BJ (cell line): ENCODE measurements at regions not wholly inside any gene's neighbourhood (a gene's known extent, or its start where the extent isn't known, plus 50 kb on each side); places are given as distances from the start of the nearest gene placed in this dataset.

Source experiments
- CTCF ChIA-PET: fragments of 350-600 bp; formaldehyde crosslinking; extraction: SDS; loops from one replicate; lab custom pipeline; 2021; ENCODE audit warnings: antibody characterized with exemption, inconsistent platforms; lab: Yijun Ruan, JAX
- POLR2A ChIA-PET: fragments of 300-600 bp; sonication (Branson Sonifier 250); formaldehyde crosslinking; extraction: SDS; loops from one replicate; lab custom pipeline; 2021; ENCODE audit warnings: antibody characterized with exemption; lab: Charles Lee
- DNase-seq: peaks from one replicate; pipeline ENCODE4 v3.0.0-alpha.2; 2011; ENCODE audit warnings: low read depth
- H3K27me3 ChIP-seq: 2 replicates; pipeline ENCODE4 v1.6.0; 2011; ENCODE audit warnings: low read length; ENCODE audit not compliant: control insufficient read depth, insufficient read depth
- H3K36me3 ChIP-seq: 2 replicates; pipeline ENCODE4 v1.5.1; 2011; ENCODE audit warnings: low read length; ENCODE audit not compliant: control insufficient read depth, insufficient read depth
- H3K4me3 ChIP-seq: 2 replicates; pipeline ENCODE4 v1.5.1; 2011; ENCODE audit warnings: low read depth, mild to moderate bottlenecking, control low read depth, low read length
- TF ChIP-seq, protein P1 (sequence below): IDR thresholded peaks from 2 replicates; pipeline ENCODE4 v1.5.1; 2011; ENCODE audit warnings: low read depth, mild to moderate bottlenecking, control low read depth, inconsistent platforms, low read length, moderate library complexity; ENCODE audit not compliant: insufficient read depth

DNA sequence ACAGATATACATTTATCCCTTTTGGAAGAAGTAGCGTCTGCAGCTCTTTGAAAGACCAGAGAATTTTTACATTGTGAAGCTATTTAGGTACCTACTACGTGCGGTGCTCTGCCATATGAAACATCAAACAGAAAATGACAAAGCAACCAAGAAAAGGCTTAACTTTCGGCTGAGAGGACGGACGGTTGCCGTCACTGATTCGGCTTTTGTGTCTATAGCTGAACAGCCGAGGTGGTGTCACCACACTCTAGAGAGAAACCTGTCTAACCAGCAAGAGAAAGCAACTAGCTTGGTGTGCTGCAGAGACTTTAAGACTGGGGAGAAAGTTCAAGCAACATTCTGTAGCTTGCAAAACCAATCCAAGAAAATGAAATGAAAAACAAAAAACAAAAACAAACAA, 145.5 kb downstream of the SHOX start:
- Histone ChIP-seq H3K36me3 (no peaks in the 10 kb centered on the region), H3K4me3 (no peak overlapping the region), H3K27me3 (no peaks in the 10 kb centered on the region; the same call in 1 of the 2 replicates)
- POLR2A ChIA-PET = no interaction called here
- CTCF ChIA-PET = no interaction called here
- TF ChIP-seq, protein P1, sequence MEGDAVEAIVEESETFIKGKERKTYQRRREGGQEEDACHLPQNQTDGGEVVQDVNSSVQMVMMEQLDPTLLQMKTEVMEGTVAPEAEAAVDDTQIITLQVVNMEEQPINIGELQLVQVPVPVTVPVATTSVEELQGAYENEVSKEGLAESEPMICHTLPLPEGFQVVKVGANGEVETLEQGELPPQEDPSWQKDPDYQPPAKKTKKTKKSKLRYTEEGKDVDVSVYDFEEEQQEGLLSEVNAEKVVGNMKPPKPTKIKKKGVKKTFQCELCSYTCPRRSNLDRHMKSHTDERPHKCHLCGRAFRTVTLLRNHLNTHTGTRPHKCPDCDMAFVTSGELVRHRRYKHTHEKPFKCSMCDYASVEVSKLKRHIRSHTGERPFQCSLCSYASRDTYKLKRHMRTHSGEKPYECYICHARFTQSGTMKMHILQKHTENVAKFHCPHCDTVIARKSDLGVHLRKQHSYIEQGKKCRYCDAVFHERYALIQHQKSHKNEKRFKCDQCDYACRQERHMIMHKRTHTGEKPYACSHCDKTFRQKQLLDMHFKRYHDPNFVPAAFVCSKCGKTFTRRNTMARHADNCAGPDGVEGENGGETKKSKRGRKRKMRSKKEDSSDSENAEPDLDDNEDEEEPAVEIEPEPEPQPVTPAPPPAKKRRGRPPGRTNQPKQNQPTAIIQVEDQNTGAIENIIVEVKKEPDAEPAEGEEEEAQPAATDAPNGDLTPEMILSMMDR = no peak
- DNase-seq = no peak

DNA sequence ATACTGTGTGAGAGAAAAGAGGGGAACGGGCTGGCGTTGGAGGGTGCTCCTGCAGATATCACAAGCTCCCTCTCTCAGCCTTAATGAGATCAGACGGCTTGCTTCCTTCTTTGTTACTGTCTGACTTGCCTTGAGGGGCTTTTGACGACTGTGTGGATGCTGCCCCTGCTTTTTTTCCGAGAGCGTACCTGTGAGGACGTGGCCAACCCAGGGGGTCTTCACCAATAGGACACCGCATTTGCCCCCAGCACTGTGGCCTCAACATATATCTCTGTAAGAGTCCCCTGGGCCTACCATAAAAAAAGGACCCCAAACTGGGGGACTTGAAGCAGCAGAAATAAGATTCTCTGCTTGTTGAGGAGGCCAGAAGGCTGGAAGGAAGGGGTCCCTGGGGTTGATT, 143.9 kb downstream of the SHOX start:
- Histone ChIP-seq H3K36me3 (no peaks in the 10 kb centered on the region), H3K4me3 (no peak overlapping the region), H3K27me3 (no peaks in the 10 kb centered on the region; the same call in 1 of the 2 replicates)
- TF ChIP-seq, protein P1 = no peak
- ChIA-PET POLR2A (no interaction called here), CTCF (no interaction called here)
- DNase-seq = no peak

DNA sequence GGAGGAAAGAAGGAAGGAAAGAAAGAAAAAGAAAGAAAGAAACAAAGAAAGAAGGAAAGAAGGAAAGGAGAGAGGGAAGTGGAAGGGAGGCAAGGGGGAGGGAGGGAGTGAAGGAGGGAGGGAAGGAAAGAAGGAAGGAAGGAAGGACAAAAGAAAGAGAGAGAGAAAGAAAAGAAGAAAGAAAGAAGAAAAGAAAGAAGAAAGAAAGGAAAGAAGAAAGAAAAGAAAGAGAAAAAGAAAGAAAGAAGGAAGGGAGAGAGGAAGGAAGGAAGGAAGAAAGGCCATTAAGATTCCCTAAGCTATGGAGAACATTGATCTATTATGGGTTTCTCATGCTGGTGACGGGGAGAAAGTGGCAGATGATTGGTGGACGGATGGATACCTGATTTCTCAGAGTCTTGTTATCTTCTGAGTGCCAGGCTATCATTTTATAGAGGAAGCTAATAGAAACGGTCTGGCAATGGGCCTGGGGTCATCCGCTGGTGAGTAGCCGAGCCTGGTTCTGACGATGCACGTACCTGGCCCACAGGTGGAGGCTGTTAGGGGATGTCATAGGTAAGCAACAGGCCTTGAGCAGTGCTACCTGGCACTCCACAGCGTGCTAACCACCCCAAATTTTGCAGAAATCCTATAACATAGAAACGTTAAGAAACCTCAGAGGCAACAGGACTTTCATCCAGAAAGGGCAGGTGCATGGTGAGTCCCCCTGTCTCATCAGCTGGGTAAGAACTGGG, 142.9 kb downstream of the SHOX start:
- no peak for DNase-seq
- Histone ChIP-seq H3K36me3 (no peaks in the 10 kb centered on the region), H3K4me3 (no peak overlapping the region), H3K27me3 (no peaks in the 10 kb centered on the region; the same call in 1 of the 2 replicates)
- ChIA-PET CTCF (no interaction called here), POLR2A (no interaction called here)
- TF ChIP-seq, protein P1 = no peak

DNA sequence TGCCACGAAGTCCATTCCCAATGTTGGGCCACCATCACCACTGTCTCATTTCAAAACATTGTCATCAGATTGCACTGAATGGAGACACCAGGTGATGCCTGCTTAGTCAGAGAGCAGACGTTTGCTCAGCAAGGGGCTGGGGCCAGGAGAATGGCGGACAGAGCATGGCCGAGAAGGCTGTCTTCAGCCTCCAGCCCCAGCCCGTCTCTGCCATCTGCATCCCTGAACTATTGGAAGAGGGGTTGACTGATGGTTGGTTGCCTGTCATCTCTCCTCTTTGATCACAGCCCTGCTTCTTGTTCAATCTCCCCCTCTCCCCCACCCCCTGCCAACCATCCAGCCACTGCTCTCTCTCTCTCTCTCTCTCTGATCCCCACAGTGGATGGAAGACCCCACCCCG, 140.9 kb downstream of the SHOX start:
- Histone ChIP-seq H3K36me3 (no peaks in the 10 kb centered on the region), H3K4me3 (no peak overlapping the region), H3K27me3 (no peaks in the 10 kb centered on the region; the same call in 1 of the 2 replicates)
- no peak for DNase-seq
- ChIA-PET CTCF (no interaction called here), POLR2A (no interaction called here)
- TF ChIP-seq, protein P1 = no peak

DNA sequence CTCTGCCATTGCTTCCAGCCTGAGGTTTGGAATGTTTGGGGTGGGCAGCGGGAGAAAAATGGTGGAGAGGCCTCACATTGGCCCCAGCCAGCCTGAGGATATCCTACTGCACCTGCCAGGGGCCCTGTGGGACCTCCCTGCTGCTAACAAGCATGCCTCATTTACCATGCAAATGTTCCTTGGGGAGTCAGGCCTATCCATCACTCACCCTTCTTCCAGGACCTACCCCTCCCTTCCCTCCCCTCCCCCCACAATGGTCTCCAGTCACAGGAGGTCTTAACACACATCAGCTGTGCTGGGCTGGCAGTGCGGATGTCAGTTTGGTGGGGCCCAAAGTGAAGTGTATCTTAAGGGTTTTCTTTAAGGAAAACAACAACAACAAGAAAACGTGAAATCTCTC, 139.2 kb downstream of the SHOX start:
- H3K36me3 ChIP-seq = no peaks in the 10 kb centered on the region
- TF ChIP-seq, protein P1 = no peak
- CTCF ChIA-PET = no interaction called here
- no peak for DNase-seq
- no peaks in the 10 kb centered on the region; the same call in 1 of the 2 replicates for H3K27me3 ChIP-seq
- POLR2A ChIA-PET = no interaction called here
- H3K4me3 ChIP-seq = no peak overlapping the region
